ENCODE measurements at regions not wholly inside any gene's neighbourhood (a gene's known extent, or its start where the extent isn't known, plus 50 kb on each side); places are given as distances from the start of the nearest gene placed in this dataset.
"Not testable (repeated sequence)": the region's sequence is repeated elsewhere in the genome, so short reads cannot be mapped to it uniquely, and the experiment has no call there.

- intact Hi-C loops (cut with micrococcal nuclease); H3K27me3 Mint-ChIP-seq; POLR2A ChIA-PET; H3K4me3 Mint-ChIP-seq; DNase-seq; H3K27ac Mint-ChIP-seq; H3K36me3 Mint-ChIP-seq (ENCODE audit: low read depth); H3K9me3 Mint-ChIP-seq; ATAC-seq; CTCF ChIA-PET; H3K4me1 Mint-ChIP-seq (ENCODE audit: low read depth): not testable (repeated sequence)
Measured at GRCh38 chr12:124070394-124071074, 97.5 kb downstream of the ZNF664 start.

- no peak for TF ChIP-seq CTCF (IDR thresholded peaks at IDR 0.05)
- intact Hi-C loops (cut with micrococcal nuclease) = no loop called here
- Mint-ChIP-seq H3K9me3 (peaks cover 3% of the 10 kb centered on the region), H3K27me3 (no peaks in the 10 kb centered on the region), H3K36me3 (ENCODE audit: low read depth) (no peaks in the 10 kb centered on the region), H3K27ac (no peak overlapping the region), H3K4me1 (ENCODE audit: low read depth) (peaks cover 3% of the 10 kb centered on the region), H3K4me3 (no peak overlapping the region)
- ChIA-PET CTCF (no interaction called here), POLR2A (no interaction called here)
- no peak for ATAC-seq
- no peak for DNase-seq
Measured at GRCh38 chr12:124071075-124071443, 98.0 kb downstream of the ZNF664 start.

DNA sequence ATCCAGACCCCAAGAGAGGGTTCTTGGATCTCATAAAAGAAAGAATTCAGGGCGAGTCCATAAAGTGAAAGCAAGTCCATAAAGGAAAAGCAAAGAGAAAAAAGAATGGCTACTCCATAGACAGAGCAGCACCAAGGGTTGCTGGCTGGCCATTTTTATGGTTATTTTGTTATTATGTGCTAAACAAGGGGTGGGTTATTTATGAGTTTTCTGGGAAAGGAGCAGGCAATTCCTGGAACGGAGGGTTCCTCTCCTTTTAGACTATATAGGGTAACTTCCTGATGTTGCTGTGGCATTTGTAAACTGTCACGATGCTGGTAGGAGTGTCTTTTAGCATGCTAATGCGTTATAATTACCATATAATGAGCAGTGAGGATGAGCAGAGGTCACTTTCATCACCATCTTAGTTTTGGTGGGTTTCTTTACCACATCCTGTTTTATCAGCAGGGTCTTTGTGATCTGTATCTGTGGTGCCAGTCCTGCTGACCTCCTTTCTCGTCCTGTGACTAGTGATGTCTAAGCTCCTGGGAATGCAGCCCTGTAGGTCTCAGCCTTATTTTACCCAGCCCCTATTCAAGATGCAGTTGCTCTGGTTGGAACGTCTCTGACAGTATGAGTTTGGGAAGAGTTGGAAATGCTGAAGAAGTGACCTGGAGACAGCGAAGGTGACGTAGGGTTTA is 100.5 kb downstream of the ZNF664 start:
- Mint-ChIP-seq H3K27ac (no peak overlapping the region), H3K4me1 (ENCODE audit: low read depth) (peaks cover 3% of the 10 kb centered on the region), H3K4me3 (no peak overlapping the region), H3K9me3 (no peaks in the 10 kb centered on the region), H3K27me3 (no peaks in the 10 kb centered on the region), H3K36me3 (ENCODE audit: low read depth) (no peaks in the 10 kb centered on the region)
- ATAC-seq (no peak), DNase-seq (no peak)
- ChIA-PET CTCF (no interaction called here), POLR2A (no interaction called here)
- intact Hi-C loops (cut with micrococcal nuclease) = no loop called here
- TF ChIP-seq CTCF (IDR thresholded peaks at IDR 0.05) = no peak

DNA sequence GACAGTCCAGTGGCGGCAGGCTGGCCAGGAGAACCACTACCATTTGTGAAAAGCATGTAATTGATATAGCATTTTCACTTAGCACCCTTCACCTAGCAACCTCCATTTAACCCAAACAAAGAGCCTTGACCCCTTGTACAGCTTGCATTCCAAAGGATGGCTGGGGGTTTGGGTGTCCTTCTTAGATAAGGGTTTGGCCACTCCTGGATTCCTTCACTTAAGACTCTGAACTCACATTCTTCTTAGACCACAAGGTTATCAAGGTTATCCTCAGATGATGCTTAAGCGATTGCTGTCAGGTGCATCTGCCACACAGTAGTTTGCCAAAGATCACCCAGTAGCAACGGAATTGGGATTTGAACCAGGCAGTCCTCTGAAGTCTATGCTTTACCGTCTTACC is 102.8 kb downstream of the ZNF664 start:
- Mint-ChIP-seq H3K4me3 (no peak overlapping the region), H3K27ac (no peak overlapping the region), H3K9me3 (no peaks in the 10 kb centered on the region), H3K27me3 (no peaks in the 10 kb centered on the region), H3K36me3 (ENCODE audit: low read depth) (no peaks in the 10 kb centered on the region), H3K4me1 (ENCODE audit: low read depth) (peaks cover 3% of the 10 kb centered on the region)
- DNase-seq = no peak
- no peak for ATAC-seq
- intact Hi-C loops (cut with micrococcal nuclease) = no loop called here
- TF ChIP-seq CTCF (IDR thresholded peaks at IDR 0.05) = no peak
- CTCF ChIA-PET = interaction anchor here (1.1 to 1.6 kb wide), 2 partner anchors 14 to 44 kb away, joined by 3 to 4 read pairs; no protein-coding TSS in a partner anchor
- POLR2A ChIA-PET = no interaction called here

- POLR2A ChIA-PET = interaction anchor here (1.0 kb wide), 1 partner anchor 61 kb away, joined by 4 read pairs; no protein-coding TSS in a partner anchor
- CTCF ChIA-PET = no interaction called here
- Mint-ChIP-seq H3K36me3 (ENCODE audit: low read depth) (no peaks in the 10 kb centered on the region), H3K4me3 (no peak overlapping the region), H3K4me1 (ENCODE audit: low read depth) (peaks cover 3% of the 10 kb centered on the region), H3K27ac (no peak overlapping the region), H3K9me3 (no peaks in the 10 kb centered on the region), H3K27me3 (no peaks in the 10 kb centered on the region)
- intact Hi-C loops (cut with micrococcal nuclease) = no loop called here
- no peak for TF ChIP-seq CTCF (IDR thresholded peaks at IDR 0.05)
- DNase-seq (no peak), ATAC-seq (no peak)
Measured at GRCh38 chr12:124077701-124078100, 104.7 kb downstream of the ZNF664 start.
